HL-60 (cell line): ENCODE measurements at regions not wholly inside any gene's neighbourhood (a gene's known extent, or its start where the extent isn't known, plus 50 kb on each side); places are given as distances from the start of the nearest gene placed in this dataset.

ENCODE experiments used
- DNase-seq, 2 experiments: peaks; one replicate each; pipeline ENCODE4 v3.0.0-alpha.2; 2010 to 2020; ENCODE audit warnings: low read depth in 1 of 2, low spot score in 1 of 2
- H3K27ac ChIP-seq: fragments of 250-450 bp; sonication (Bioruptor Pico); replicated peaks from 2 replicates; pipeline ENCODE4 v1.5.1; 2020; ENCODE audit warnings: mild to moderate bottlenecking, moderate library complexity
- H3K27me3 ChIP-seq: fragments of 250-450 bp; sonication (Bioruptor Pico); 2 replicates; pipeline ENCODE4 v1.5.1; 2021; ENCODE audit warnings: mild to moderate bottlenecking, moderate library complexity; ENCODE audit not compliant: insufficient read depth, poor library complexity, severe bottlenecking
- H3K4me3 ChIP-seq: replicated peaks from 2 replicates; pipeline ENCODE4 v1.5.1; 2011; ENCODE audit warnings: mild to moderate bottlenecking, control low read depth, low read length; ENCODE audit not compliant: insufficient read depth
- CTCF ChIP-seq: IDR thresholded peaks from one replicate; pipeline ENCODE4 v1.5.1; 2011; ENCODE audit warnings: low read length, control low read depth, inconsistent platforms; ENCODE audit not compliant: insufficient read depth
- GABPA ChIP-seq: IDR thresholded peaks from 2 replicates; pipeline ENCODE4 v1.6.1; 2012; ENCODE audit warnings: low read depth
- POLR2AphosphoS5 ChIP-seq: IDR thresholded peaks from 2 replicates; pipeline ENCODE4 v1.6.1; 2012; ENCODE audit warnings: low read depth
- REST ChIP-seq: IDR thresholded peaks from 2 replicates; pipeline ENCODE4 v1.6.1; 2012; ENCODE audit warnings: low read depth; ENCODE audit not compliant: insufficient replicate concordance
- SPI1 ChIP-seq: IDR thresholded peaks from 2 replicates; pipeline ENCODE4 v1.6.1; 2012; ENCODE audit warnings: low read depth, mild to moderate bottlenecking, borderline replicate concordance

GRCh38 chr4:85106166-85106565, 139.7 kb upstream of the WDFY3 start:
- no peak for DNase-seq
- no peak overlapping the region for H3K4me3 ChIP-seq

DNA sequence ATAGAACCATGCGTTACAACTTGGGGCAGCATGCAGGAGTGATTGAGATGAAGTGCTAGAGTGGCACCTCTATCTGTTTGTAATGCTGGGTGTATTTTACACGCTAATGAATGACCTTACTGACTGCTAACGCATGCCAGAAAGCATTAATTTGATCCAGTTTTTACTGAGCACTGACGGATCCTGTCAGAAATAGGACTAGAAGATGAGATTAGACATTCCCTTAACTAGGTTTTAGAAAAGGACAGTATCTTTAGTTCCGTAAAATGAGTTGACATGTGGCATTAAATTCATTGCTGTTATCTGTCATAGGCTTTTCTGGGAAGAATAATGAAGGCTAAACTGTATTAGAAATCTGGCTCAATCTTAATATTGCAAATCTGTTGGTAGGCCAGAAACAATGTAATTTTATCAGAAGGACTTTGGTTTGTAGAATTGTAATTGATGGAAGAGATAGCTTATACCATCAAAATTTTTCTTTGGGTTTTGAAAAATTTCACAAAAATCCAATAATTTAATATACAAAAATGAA, 140.4 kb upstream of the WDFY3 start:
- no peaks in the 10 kb centered on the region for H3K27me3 ChIP-seq
- H3K4me3 ChIP-seq = no peak overlapping the region
- TF ChIP-seq GABPA (no peak), POLR2AphosphoS5 (no peak), SPI1 (no peak)
- no peak overlapping the region for H3K27ac ChIP-seq
- DNase-seq = no peak

More at GRCh38 chr4:85106166-85106565, 139.7 kb upstream of the WDFY3 start:
- no peaks in the 10 kb centered on the region for H3K27me3 ChIP-seq
- no peak for TF ChIP-seq POLR2AphosphoS5
- TF ChIP-seq GABPA = no peak
- no peak overlapping the region for H3K27ac ChIP-seq

GRCh38 chr4:85107553-85107952, 141.1 kb upstream of the WDFY3 start:
- H3K27me3 ChIP-seq = no peaks in the 10 kb centered on the region
- H3K4me3 ChIP-seq = no peak overlapping the region
- no peak for TF ChIP-seq SPI1
- TF ChIP-seq POLR2AphosphoS5 = no peak
- no peak for TF ChIP-seq GABPA
- no peak for TF ChIP-seq CTCF
- no peak for TF ChIP-seq REST
- no peak overlapping the region for H3K27ac ChIP-seq
- no peak for DNase-seq

- TF ChIP-seq POLR2AphosphoS5 (no peak), GABPA (no peak), CTCF (no peak), SPI1 (no peak), REST (no peak)
- Histone ChIP-seq H3K27me3 (no peaks in the 10 kb centered on the region), H3K4me3 (no peak overlapping the region), H3K27ac (no peak overlapping the region)
- DNase-seq = no peak
Observed at GRCh38 chr4:85113706-85114105, 147.2 kb upstream of the WDFY3 start.

GRCh38 chr4:85114526-85114925, 148.0 kb upstream of the WDFY3 start:
- no peak for DNase-seq
- H3K4me3 ChIP-seq = no peak overlapping the region
- H3K27ac ChIP-seq = no peak overlapping the region
- TF ChIP-seq CTCF = no peak
- TF ChIP-seq GABPA = no peak
- no peak for TF ChIP-seq POLR2AphosphoS5
- no peaks in the 10 kb centered on the region for H3K27me3 ChIP-seq
